ENCODE measurements at regions not wholly inside any gene's neighbourhood (a gene's known extent, or its start where the extent isn't known, plus 50 kb on each side); places are given as distances from the start of the nearest gene placed in this dataset.
A peak's percentile ranks its signal among the peaks of the same experiment; 100 is the strongest.
"Not testable (repeated sequence)": the region's sequence is repeated elsewhere in the genome, so short reads cannot be mapped to it uniquely, and the experiment has no call there.

GRCh38 chr21:28174006-28174405 lies 818.7 kb downstream of the LTN1 start:
- no peak for TF ChIP-seq CTCF (IDR thresholded peaks at IDR 0.05; ENCODE audit: insufficient read depth, low read length)
- DNase-seq (ENCODE audit: low read depth), result no peak
- no peak overlapping the region for H3K4me3 ChIP-seq (ENCODE audit: low read depth, low read length)

- H3K4me3 ChIP-seq (ENCODE audit: low read depth, low read length), result no peak overlapping the region
- DNase-seq (ENCODE audit: low read depth), result no peak
- TF ChIP-seq CTCF (IDR thresholded peaks at IDR 0.05; ENCODE audit: insufficient read depth, low read length), result no peak
These were observed 820.3 kb downstream of the LTN1 start for GRCh38 chr21:28172376-28172775.

GRCh38 chr21:28167366-28167765 lies 825.3 kb downstream of the LTN1 start:
- no peak for DNase-seq (ENCODE audit: low read depth)
- TF ChIP-seq CTCF (IDR thresholded peaks at IDR 0.05; ENCODE audit: insufficient read depth, low read length), result no peak
- H3K4me3 ChIP-seq (ENCODE audit: low read depth, low read length), result no peak overlapping the region

- DNase-seq (ENCODE audit: low read depth); H3K4me3 ChIP-seq (ENCODE audit: low read depth, low read length): not testable (repeated sequence)
These were observed 828.2 kb downstream of the LTN1 start for GRCh38 chr21:28164519-28164918.

GRCh38 chr21:28162052-28162451 lies 830.6 kb downstream of the LTN1 start:
- H3K4me3 ChIP-seq (ENCODE audit: low read depth, low read length); DNase-seq (ENCODE audit: low read depth): not testable (repeated sequence)

- no peak for TF ChIP-seq CTCF (IDR thresholded peaks at IDR 0.05; ENCODE audit: insufficient read depth, low read length)
- peak; percentile 68 for DNase-seq (ENCODE audit: low read depth)
- no peak overlapping the region for H3K4me3 ChIP-seq (ENCODE audit: low read depth, low read length)
These were observed 832.3 kb downstream of the LTN1 start for GRCh38 chr21:28160378-28160777.

- TF ChIP-seq CTCF (IDR thresholded peaks at IDR 0.05; ENCODE audit: insufficient read depth, low read length), result no peak
- no peak for DNase-seq (ENCODE audit: low read depth)
- H3K4me3 ChIP-seq (ENCODE audit: low read depth, low read length), result no peak overlapping the region
These were observed 833.3 kb downstream of the LTN1 start for GRCh38 chr21:28159396-28159795.

- TF ChIP-seq CTCF (IDR thresholded peaks at IDR 0.05; ENCODE audit: insufficient read depth, low read length), result no peak
- no peak for DNase-seq (ENCODE audit: low read depth)
- H3K4me3 ChIP-seq (ENCODE audit: low read depth, low read length), result no peak overlapping the region
These were observed 836.1 kb downstream of the LTN1 start for GRCh38 chr21:28156590-28156989.
